ENCODE measurements at regions not wholly inside any gene's neighbourhood (a gene's known extent, or its start where the extent isn't known, plus 50 kb on each side); places are given as distances from the start of the nearest gene placed in this dataset.

DNA sequence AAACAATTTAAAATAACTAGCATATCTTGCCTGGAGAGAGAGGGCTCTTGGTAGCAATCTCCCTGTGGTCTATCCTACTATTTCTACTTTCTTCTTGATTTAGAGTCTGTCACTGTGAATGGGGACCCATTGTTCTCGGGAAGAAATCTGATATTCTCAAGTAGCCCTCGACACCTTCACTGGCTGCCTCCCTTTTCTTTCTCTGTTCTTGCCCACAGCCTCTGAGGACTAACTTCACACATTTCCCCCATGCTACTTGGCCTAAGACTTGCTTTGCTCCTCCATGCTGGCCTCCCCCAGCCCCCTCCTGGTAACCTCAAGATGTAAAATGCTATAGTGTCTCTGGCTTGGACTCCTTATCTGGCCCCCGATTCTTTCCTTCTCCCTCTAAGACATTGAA lies 58.8 kb upstream of the NT5C1B start:
- DNase-seq (no peak), ATAC-seq (no peak)
- Histone ChIP-seq H3K4me1 (ENCODE audit: control insufficient read depth, insufficient read depth, low read length) (no peaks in the 10 kb centered on the region), H3K27ac (ENCODE audit: low read length) (no peak overlapping the region), H3K4me3 (ENCODE audit: low read length) (no peak overlapping the region), H3K27me3 (ENCODE audit: control insufficient read depth, insufficient read depth) (no peaks in the 10 kb centered on the region), H3K9me3 (ENCODE audit: control insufficient read depth, low read length) (no peaks in the 10 kb centered on the region)
- WGBS = 63% methylated on average over 3 of the region's 3 CpGs
- intact Hi-C loops (cut with DNase I) = no loop called here

- 67% methylated on average over 1 of the region's 1 CpG for whole genome bisulfite sequencing
- Histone ChIP-seq H3K27ac (ENCODE audit: low read length) (no peak overlapping the region), H3K27me3 (ENCODE audit: control insufficient read depth, insufficient read depth) (no peaks in the 10 kb centered on the region), H3K4me1 (ENCODE audit: control insufficient read depth, insufficient read depth, low read length) (no peaks in the 10 kb centered on the region), H3K4me3 (ENCODE audit: low read length) (no peak overlapping the region), H3K9me3 (ENCODE audit: control insufficient read depth, low read length) (no peaks in the 10 kb centered on the region)
- DNase-seq (no peak), ATAC-seq (no peak)
- intact Hi-C loops (cut with DNase I) = no loop called here
Measured at GRCh38 chr2:18647731-18648130, 58.4 kb upstream of the NT5C1B start.

DNA sequence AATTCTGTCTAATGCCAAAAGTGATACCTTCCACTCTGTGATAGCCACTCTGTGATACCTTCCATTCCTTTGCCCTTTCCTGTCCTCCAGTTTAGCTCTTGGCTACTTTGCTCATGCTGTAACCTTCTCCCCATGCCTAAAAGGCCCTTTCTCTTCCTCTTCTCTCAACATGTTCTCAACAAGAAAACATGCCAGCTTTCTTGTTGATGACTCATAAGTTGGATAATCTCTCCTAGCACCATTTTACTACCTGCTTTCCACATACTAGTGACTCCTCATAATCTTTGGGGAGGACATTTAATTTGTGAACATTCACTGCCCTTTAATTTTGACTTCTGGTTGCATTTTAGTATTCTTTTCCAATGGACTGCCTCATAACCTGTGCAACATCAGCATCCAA lies 55.9 kb upstream of the NT5C1B start:
- ATAC-seq (no peak), DNase-seq (no peak)
- Histone ChIP-seq H3K27me3 (ENCODE audit: control insufficient read depth, insufficient read depth) (no peaks in the 10 kb centered on the region), H3K4me3 (ENCODE audit: low read length) (no peak overlapping the region), H3K9me3 (ENCODE audit: control insufficient read depth, low read length) (no peaks in the 10 kb centered on the region), H3K4me1 (ENCODE audit: control insufficient read depth, insufficient read depth, low read length) (no peaks in the 10 kb centered on the region), H3K27ac (ENCODE audit: low read length) (no peak overlapping the region)
- intact Hi-C loops (cut with DNase I) = no loop called here

DNA sequence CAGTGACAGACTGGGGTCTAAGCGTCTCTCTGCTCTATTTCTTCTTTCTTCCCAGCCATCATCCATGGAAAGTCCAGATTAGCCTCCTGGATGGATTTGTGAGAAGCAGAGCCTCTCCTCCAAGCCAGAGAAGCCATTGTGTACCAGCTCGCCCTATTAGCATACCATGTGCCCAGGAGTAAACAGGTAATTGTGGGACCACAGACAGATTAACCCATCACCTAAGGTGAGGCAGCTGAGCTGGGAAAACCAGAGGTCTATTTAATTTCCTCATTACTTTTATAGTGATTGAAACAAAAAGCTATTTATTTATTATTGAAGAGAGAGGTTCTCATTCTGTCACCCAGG lies 54.7 kb upstream of the NT5C1B start:
- Histone ChIP-seq H3K27ac (ENCODE audit: low read length) (no peak overlapping the region), H3K4me1 (ENCODE audit: control insufficient read depth, insufficient read depth, low read length) (no peaks in the 10 kb centered on the region), H3K4me3 (ENCODE audit: low read length) (no peak overlapping the region), H3K9me3 (ENCODE audit: control insufficient read depth, low read length) (no peaks in the 10 kb centered on the region), H3K27me3 (ENCODE audit: control insufficient read depth, insufficient read depth) (no peaks in the 10 kb centered on the region)
- ATAC-seq (no peak), DNase-seq (no peak)
- WGBS = 86% methylated on average over 2 of the region's 2 CpGs
- intact Hi-C loops (cut with DNase I) = no loop called here

DNA sequence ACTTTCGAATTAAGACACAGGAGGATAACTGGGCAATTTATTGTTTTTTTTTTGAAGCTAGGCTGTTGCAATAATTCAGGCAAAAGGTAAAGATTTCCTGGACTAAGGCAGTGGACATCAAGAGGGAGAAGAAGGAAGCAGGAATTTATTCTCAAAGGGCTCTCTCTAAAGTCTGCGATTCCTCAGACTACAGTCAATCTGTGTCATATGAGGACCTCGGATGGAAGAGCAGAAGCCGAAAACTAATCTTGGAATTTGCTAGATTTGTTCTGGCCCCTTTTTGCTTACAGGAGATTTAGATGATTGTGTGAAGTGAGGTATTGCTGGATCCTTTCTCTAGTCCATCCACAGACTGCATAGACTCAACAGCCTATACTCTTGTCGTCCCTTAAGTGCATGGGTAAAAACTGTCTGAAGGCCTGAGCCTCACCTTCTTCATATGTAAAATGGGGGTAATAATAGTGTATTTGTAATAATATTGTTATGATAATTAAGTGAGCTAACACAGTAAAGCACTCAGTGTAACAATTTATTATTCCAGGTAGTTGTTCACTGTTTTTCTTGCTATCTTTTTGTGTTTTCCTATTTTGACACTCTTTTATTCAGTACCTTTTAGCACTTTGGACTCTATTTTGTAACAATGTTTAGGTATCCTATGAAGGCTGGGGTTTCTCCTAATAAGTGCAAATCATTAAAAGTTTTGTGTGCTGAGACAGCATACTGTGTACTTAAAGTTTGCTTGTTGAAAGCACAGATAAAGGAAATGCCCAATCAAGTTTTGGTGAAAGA lies 54.2 kb upstream of the NT5C1B start:
- intact Hi-C loops (cut with DNase I) = no loop called here
- no peaks in the 10 kb centered on the region for H3K27me3 ChIP-seq (ENCODE audit: control insufficient read depth, insufficient read depth)
- ATAC-seq = no peak

GRCh38 chr2:18641823-18642222 lies 52.5 kb upstream of the NT5C1B start:
- Histone ChIP-seq H3K4me1 (ENCODE audit: control insufficient read depth, insufficient read depth, low read length) (no peaks in the 10 kb centered on the region), H3K4me3 (ENCODE audit: low read length) (no peak overlapping the region), H3K27me3 (ENCODE audit: control insufficient read depth, insufficient read depth) (no peaks in the 10 kb centered on the region), H3K9me3 (ENCODE audit: control insufficient read depth, low read length) (no peaks in the 10 kb centered on the region), H3K27ac (ENCODE audit: low read length) (no peak overlapping the region)
- DNase-seq (no peak), ATAC-seq (no peak)
- intact Hi-C loops (cut with DNase I) = no loop called here

More for the DNA sequence above, 54.2 kb upstream of the NT5C1B start:
- no peak for DNase-seq
- Histone ChIP-seq H3K27ac (ENCODE audit: low read length) (no peak overlapping the region), H3K4me1 (ENCODE audit: control insufficient read depth, insufficient read depth, low read length) (no peaks in the 10 kb centered on the region), H3K9me3 (ENCODE audit: control insufficient read depth, low read length) (no peaks in the 10 kb centered on the region), H3K4me3 (ENCODE audit: low read length) (no peak overlapping the region)
- WGBS = 75% methylated on average over 5 of the region's 5 CpGs

GRCh38 chr2:18639756-18640453 lies 50.5 kb upstream of the NT5C1B start:
- no peak overlapping the region for H3K27ac ChIP-seq (ENCODE audit: low read length)
- ATAC-seq (no peak), DNase-seq (no peak)
- intact Hi-C loops (cut with DNase I) = no loop called here
- WGBS = 81% methylated on average over 8 of the region's 8 CpGs
- no peaks in the 10 kb centered on the region for H3K9me3 ChIP-seq (ENCODE audit: control insufficient read depth, low read length)
- H3K4me3 ChIP-seq (ENCODE audit: low read length) = no peak overlapping the region
- no peaks in the 10 kb centered on the region for H3K4me1 ChIP-seq (ENCODE audit: control insufficient read depth, insufficient read depth, low read length)
- H3K27me3 ChIP-seq (ENCODE audit: control insufficient read depth, insufficient read depth) = no peaks in the 10 kb centered on the region

All from right cardiac atrium (tissue), 5 donors.